SIG-M5 treated with dmso at 0.1 percent for 504 hours (cell line): ENCODE measurements at regions not wholly inside any gene's neighbourhood (a gene's known extent, or its start where the extent isn't known, plus 50 kb on each side); places are given as distances from the start of the nearest gene placed in this dataset.
"Not testable (repeated sequence)": the region's sequence is repeated elsewhere in the genome, so short reads cannot be mapped to it uniquely, and the experiment has no call there.

Experiments
- DNase-seq: peaks from one replicate; lab custom pipeline; 2025; ENCODE audit not compliant: unreplicated experiment; lab: John Stamatoyannopoulos, UW

- DNase-seq: no peak
These were observed 307.3 kb upstream of the ERCC4 start for GRCh38 chr16:13612623-13613022.

DNA sequence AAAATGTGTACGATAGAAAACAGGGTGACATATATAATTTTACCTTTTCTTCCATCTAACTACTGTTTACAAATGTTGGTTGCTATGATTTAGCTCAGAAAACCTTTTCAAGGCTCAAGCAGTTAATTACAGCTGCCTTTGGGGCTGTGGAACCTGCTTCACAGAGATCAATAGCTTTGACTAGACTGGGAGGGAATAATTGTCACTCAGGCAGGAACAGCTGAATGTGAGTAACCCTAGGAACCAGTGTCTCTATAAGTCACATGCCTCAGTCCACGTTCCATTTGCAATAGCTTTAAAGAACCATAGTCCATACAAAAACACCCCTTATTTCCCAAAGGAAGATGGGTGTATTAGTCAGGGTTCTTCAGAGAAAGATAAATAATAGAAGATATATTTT, 306.8 kb upstream of the ERCC4 start:
- no peak for DNase-seq

DNA sequence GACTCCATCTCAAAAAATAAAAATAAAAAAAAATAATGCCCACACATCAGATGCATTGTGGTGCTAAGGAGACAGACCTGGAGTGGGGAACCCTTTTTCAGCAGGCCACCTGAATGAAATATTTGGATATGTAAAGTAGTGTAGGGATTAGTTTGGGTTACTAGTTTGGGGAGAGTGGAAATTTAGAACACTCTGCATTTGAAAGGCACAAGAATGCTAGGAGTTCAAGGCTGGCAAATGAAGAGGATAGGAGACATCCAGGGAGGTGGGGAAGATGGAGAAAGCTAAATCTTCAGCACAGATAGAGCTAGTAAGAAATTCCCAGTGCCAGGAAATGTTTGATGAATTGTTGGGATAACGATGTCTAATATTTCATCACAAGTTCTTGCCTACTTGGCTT, 298.3 kb upstream of the ERCC4 start:
- DNase-seq: no peak

GRCh38 chr16:13628156-13628555, 291.8 kb upstream of the ERCC4 start:
- DNase-seq: no peak

DNA sequence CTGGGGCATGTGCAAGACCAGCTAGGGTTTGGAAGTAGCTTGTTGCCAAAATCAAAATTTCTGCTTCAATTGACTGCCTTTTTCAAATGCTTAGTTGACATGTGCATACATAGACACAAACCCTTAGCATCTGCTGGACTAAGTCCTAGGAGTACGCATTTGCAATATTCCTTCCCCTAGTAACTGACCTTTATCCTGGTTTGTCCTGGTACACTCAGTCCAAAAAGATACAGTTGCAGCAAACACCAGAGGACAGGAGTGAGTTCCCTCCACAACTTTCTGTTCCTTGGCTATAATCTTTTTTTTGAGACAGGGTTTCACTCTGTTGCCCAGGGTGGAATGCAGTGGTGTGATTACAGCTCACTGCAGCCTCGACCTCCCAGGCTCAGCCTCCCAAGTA, 290.2 kb upstream of the ERCC4 start:
- DNase-seq: no peak

- no peak for DNase-seq
These were observed 289.6 kb upstream of the ERCC4 start for GRCh38 chr16:13630374-13630773.

GRCh38 chr16:13631213-13631767, 288.7 kb upstream of the ERCC4 start:
- no peak for DNase-seq

DNA sequence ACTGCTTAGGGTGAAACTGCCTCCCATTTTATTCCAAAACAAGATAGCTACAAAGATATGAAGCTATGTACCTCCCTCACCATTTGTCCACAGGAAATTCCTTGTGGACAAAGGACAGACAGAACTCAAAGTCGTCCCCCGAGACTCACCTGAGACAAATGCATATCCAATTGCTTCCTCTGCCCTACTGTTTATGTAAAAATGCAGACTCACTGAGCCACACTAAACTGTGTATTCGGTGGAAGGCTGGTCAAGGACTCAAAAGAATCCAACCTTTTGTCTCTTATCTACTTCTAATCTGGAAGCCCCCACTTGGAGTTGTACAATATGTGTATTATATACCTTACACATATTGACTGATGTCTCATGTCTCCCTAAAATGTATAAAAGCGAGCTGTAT, 288.0 kb upstream of the ERCC4 start:
- DNase-seq: no peak

DNA sequence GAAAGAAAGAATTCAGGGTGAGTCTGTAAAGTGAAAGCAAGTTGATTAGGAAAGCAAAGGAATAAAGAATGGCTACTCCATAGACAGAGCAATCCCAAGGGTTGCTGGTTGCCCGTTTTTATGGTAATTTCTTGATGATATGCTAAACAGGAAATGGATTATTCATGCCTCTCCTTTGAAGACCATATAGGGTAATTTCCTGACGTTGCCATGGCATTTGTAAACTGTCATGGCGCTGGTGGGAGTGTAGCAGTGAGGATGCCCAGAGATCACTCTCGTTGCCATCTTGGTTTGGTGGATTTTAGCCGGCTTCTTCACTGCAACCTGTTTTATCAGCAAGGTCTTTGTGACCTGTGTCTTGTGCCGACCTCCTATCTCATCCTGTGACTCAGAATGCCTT, 287.4 kb upstream of the ERCC4 start:
- not testable (repeated sequence) for DNase-seq

- no peak for DNase-seq
These were observed 286.5 kb upstream of the ERCC4 start for GRCh38 chr16:13633391-13633861.

DNA sequence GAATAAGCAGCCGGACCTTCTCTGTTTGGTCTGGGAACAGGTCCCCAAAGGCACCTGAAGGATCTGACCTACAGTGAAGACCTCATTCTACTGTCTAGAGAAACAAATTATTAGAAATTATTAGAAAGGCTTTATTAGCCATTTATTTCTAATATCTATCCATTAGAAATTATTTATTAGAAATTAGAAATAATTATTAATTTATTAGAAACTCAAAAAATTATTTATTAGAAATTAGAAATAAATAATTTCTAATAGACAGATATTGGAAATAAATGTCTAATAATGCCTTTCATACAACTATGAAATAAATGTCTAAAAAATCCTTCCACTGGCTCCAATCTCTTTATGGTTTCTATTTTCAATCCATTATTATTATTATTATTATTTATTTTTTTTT, 285.7 kb upstream of the ERCC4 start:
- no peak for DNase-seq

DNA sequence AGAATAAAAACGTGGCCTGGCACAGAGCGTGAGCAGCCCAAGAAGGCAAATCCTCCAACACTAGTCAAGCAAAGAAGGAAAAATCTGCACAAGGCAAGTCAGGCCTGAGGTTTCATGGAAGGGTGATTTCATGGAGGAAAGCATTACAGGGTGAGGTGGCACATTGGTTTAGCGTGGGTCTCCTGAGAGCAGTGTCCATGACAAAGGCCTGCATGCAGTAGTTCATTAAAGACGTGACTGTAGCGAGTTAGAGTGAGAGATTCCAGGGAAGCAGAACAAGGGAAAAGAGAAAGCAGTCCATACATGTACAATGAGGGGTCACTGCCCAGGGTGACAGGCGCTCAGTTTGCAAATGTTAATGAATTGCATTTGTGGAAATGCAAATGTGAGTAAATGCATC, 285.0 kb upstream of the ERCC4 start:
- no peak for DNase-seq

DNA sequence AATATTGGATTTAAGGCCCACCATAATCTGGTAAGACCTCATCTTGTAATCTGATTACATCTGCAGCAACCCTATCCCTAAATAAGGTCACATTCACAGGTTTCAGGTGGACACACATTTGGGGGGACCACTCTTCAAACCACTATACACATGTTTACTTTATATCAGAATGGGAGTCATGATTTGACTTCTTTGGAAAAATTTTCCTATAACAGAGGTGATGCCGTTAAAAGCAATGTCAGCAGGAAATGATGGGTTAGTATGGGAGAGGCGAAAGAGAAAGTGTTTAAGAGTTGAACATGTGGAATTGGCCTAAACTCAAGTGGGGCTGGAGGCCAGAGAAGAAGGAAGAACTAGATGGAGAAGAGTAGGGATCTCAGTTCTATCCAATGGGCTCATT, 281.7 kb upstream of the ERCC4 start:
- no peak for DNase-seq

DNA sequence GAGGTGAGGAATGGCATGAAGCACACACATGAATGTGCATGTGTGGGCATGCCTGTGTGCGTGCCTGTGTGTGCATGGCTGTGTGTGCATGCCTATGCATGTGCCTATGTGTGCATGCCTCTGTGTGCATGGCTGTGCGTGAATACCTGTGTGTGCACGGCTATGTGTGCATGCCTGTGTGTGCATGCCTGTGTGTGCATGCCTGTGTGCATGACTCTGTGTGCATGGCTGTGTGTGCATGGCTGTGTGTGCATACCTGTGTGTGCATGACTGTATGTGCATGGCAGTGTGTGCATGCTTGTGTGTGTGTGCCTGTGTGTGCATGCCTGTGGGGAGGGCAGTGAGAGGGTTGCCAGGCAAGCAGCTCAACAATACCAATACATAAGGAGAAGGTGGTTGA, 276.5 kb upstream of the ERCC4 start:
- no peak for DNase-seq

GRCh38 chr16:13645601-13646245, 274.2 kb upstream of the ERCC4 start:
- DNase-seq: no peak

DNA sequence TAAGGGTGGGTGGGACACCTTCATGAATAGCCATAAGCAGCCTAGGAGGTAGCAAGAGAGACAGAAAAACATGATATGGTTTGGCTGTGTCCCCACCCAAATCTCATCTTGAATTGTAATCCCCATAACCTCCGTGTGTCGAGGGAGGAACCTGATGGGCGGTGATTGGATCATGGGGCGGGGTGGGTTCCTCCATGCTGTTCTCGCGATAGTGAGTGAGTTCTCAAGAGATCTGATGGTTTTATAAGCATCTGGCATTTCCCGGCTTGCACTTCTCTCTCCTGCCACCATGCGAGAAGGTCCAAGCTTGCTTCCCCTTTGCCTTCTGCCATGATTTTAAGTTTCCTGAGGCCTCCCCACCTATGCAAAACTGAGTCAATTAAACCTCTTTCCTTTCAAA, 259.1 kb upstream of the ERCC4 start:
- DNase-seq: no peak

- no peak for DNase-seq
These were observed 254.1 kb upstream of the ERCC4 start for GRCh38 chr16:13665876-13666275.

- no peak for DNase-seq
These were observed 247.8 kb upstream of the ERCC4 start for GRCh38 chr16:13672196-13672595.

DNA sequence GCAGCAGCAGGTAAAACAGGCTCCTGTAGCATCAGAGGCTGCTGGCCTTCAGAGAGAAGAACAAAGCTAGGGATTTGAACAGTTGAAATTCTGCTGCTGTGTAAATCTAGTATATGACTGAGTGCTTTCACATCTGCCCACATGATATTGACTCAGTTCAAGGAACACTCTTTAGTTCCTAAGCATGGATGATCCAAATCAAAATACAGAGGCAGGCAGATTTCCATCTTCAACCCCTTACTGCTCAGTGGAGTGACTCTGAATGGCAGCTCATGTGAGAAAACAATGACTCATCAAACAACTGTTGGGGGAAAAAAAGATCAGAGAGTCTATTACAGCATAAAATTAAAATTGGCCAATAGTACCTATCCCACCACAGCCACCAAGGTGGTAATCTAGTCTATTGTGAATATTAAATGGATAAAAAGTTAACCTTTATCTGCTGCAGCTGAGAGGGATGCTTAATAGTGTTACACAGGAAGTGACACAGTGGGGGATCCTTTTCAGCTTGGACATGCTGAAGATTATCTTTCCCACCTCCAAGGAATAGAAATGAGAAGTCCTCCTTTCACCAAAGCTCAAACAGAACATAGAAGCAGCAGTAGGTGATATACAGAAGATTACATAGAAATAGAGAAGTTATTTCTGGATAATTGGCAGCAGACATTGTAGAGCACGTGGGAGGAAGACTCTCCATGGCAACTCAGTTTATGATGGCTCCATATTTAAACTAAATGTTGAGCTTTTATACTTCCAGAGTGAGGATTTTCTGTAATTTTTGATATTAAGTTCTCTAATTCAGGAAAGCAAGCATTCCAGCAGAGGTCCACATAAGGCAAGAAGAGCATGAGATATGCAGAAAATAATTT, 239.7 kb upstream of the ERCC4 start:
- DNase-seq: no peak

- DNase-seq: no peak
These were observed 235.0 kb upstream of the ERCC4 start for GRCh38 chr16:13684819-13685563.

DNA sequence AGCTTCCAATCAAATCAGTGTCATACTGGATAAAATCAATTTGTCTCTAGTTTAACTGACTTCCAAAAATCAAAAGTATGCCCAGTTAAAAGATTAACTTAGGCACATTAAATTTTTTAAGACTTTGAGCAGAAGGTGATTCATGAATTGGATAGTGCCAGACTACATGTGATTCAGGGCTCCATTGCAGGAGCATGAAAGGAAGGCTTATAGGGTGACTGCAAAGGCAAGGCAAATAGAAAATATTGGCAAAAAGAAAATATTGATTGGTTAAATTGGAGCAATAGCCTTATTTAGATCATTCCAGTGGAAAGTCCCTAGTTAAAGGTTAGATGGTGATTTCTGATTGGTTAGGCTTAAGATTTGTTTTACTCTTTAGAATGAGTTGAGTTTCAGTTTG, 223.9 kb upstream of the ERCC4 start:
- DNase-seq: no peak

- DNase-seq: no peak
These were observed 222.9 kb upstream of the ERCC4 start for GRCh38 chr16:13697013-13697412.
